ENCODE measurements at regions not wholly inside any gene's neighbourhood (a gene's known extent, or its start where the extent isn't known, plus 50 kb on each side); places are given as distances from the start of the nearest gene placed in this dataset.

DNA sequence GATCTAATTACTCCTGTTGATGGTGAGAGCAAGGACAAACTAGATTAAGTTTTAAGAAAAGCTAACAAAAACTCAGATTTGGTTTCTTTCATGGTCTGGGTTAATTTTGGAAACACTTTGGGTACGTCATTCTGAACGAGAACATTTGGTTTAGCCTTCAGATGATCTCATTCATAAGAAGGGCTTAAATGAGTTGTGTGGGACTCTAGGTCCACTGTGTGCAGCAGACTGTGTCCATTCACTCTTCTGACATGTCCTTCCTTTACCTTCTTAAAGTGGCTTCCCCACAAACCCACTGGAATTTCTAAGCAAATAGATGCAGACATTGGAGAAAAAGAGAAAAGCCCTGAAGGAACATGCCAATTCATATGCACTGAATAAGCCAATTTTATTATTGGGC is 96.8 kb downstream of the FBXO4 start:
- TF ChIP-seq EP300 (IDR thresholded peaks at IDR 0.05; ENCODE audit: borderline replicate concordance): no peak

DNA sequence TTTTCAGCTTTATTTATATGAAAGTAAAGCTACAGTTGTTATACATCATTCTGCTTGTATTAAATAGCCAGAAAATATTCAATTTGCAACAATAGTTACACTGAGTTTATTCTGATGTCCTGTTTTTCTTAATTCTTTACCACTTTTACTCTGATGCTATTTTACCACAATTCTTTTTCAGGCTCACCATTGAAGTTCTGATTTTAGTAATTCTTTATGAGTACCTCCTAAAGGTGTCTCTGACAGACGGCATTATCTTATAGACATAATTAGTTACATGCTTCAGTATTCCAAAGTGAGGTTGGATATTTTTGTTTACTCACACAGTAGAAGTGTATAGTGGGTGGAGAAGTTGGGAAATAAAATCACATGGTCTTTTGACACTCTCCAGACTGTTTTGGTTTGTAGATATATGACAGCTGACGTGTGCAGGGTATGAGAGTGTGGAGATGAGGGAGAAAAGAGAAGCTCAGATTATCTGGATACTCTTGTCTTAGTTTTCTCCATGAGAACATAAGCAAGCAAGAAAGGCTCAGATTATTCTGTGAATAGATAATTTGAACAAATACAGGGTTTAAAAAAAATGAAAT is 97.4 kb downstream of the FBXO4 start:
- TF ChIP-seq NFIC (IDR thresholded peaks at IDR 0.05) (no peak), EGR1 (IDR thresholded peaks at IDR 0.05) (no peak), TEAD4 (IDR thresholded peaks at IDR 0.05) (no peak), YY1 (IDR thresholded peaks at IDR 0.05; ENCODE audit: low read depth) (no peak), ZBTB7A (IDR thresholded peaks at IDR 0.05; ENCODE audit: low read depth) (no peak), FOXM1 (IDR thresholded peaks at IDR 0.05; ENCODE audit: borderline replicate concordance, low read depth) (no peak), CEBPB (IDR thresholded peaks at IDR 0.05) (no peak), TAF1 (IDR thresholded peaks at IDR 0.05; ENCODE audit: low read depth) (no peak), EP300 (IDR thresholded peaks at IDR 0.05; ENCODE audit: borderline replicate concordance) (no peak), CREB1 (IDR thresholded peaks at IDR 0.05; ENCODE audit: low read depth) (no peak), TCF12 (IDR thresholded peaks at IDR 0.05; ENCODE audit: low read depth) (no peak), RAD21 (IDR thresholded peaks at IDR 0.05; ENCODE audit: low read depth) (no peak)
- TF ChIP-seq, protein P1, sequence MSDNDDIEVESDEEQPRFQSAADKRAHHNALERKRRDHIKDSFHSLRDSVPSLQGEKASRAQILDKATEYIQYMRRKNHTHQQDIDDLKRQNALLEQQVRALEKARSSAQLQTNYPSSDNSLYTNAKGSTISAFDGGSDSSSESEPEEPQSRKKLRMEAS (IDR thresholded peaks at IDR 0.05): no peak
- TF ChIP-seq, protein P2, sequence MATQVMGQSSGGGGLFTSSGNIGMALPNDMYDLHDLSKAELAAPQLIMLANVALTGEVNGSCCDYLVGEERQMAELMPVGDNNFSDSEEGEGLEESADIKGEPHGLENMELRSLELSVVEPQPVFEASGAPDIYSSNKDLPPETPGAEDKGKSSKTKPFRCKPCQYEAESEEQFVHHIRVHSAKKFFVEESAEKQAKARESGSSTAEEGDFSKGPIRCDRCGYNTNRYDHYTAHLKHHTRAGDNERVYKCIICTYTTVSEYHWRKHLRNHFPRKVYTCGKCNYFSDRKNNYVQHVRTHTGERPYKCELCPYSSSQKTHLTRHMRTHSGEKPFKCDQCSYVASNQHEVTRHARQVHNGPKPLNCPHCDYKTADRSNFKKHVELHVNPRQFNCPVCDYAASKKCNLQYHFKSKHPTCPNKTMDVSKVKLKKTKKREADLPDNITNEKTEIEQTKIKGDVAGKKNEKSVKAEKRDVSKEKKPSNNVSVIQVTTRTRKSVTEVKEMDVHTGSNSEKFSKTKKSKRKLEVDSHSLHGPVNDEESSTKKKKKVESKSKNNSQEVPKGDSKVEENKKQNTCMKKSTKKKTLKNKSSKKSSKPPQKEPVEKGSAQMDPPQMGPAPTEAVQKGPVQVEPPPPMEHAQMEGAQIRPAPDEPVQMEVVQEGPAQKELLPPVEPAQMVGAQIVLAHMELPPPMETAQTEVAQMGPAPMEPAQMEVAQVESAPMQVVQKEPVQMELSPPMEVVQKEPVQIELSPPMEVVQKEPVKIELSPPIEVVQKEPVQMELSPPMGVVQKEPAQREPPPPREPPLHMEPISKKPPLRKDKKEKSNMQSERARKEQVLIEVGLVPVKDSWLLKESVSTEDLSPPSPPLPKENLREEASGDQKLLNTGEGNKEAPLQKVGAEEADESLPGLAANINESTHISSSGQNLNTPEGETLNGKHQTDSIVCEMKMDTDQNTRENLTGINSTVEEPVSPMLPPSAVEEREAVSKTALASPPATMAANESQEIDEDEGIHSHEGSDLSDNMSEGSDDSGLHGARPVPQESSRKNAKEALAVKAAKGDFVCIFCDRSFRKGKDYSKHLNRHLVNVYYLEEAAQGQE (IDR thresholded peaks at IDR 0.05; ENCODE audit: low read depth): no peak
- TF ChIP-seq, protein P3, sequence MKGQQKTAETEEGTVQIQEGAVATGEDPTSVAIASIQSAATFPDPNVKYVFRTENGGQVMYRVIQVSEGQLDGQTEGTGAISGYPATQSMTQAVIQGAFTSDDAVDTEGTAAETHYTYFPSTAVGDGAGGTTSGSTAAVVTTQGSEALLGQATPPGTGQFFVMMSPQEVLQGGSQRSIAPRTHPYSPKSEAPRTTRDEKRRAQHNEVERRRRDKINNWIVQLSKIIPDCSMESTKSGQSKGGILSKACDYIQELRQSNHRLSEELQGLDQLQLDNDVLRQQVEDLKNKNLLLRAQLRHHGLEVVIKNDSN (IDR thresholded peaks at IDR 0.05): no peak

DNA sequence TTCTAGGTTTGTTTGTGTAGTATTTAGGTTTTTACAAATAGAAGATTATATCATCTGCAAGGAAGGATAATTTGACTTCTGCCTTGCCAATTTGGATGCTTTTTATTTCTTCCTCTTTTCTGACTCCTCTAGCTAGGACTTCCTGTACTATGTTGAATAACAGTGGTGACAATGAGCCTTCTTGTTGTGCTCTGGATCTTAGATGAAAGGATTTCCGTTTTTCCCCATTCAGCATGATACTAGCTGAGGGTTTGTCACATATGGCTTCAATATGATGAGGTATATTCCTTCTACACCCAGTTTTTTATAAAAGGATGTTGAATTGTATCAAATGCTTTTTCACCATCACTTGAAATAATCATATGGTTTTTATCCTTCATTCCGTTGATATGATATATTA is 101.4 kb downstream of the FBXO4 start:
- TF ChIP-seq, protein P1 (IDR thresholded peaks at IDR 0.05): no peak
- no peak for TF ChIP-seq NFIC (IDR thresholded peaks at IDR 0.05)
- TF ChIP-seq, protein P2 (IDR thresholded peaks at IDR 0.05; ENCODE audit: low read depth): no peak
- TF ChIP-seq EGR1 (IDR thresholded peaks at IDR 0.05): no peak
- TF ChIP-seq ZBTB7A (IDR thresholded peaks at IDR 0.05; ENCODE audit: low read depth): no peak
- TF ChIP-seq YY1 (IDR thresholded peaks at IDR 0.05; ENCODE audit: low read depth): no peak
- TF ChIP-seq FOXM1 (IDR thresholded peaks at IDR 0.05; ENCODE audit: borderline replicate concordance, low read depth): no peak
- no peak for TF ChIP-seq TCF12 (IDR thresholded peaks at IDR 0.05; ENCODE audit: low read depth)
- TF ChIP-seq CEBPB (IDR thresholded peaks at IDR 0.05): no peak

DNA sequence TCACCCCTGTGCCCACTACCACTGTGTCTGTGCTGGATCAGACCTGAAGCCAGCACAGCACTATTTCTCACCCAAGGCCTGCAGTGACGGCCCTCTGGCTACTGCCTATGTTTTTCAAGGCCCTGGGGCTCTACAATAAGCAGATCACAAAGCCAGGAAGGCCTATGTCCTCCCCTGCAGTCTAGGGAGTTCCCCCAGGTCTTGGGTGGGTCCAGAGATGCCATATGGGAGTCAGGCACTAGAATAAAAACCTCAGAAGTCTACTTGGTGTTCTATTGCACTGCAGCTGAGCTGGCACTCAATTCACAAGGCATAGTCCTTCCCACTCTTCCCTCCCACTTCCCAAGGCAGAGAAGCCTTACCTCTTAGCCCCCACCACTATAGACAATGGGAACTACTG is 107.1 kb downstream of the FBXO4 start:
- TF ChIP-seq TCF12 (IDR thresholded peaks at IDR 0.05; ENCODE audit: low read depth) (no peak), CEBPB (IDR thresholded peaks at IDR 0.05) (no peak), NFIC (IDR thresholded peaks at IDR 0.05) (no peak), TAF1 (IDR thresholded peaks at IDR 0.05; ENCODE audit: low read depth) (no peak), YY1 (IDR thresholded peaks at IDR 0.05; ENCODE audit: low read depth) (no peak), ZBTB7A (IDR thresholded peaks at IDR 0.05; ENCODE audit: low read depth) (no peak), EP300 (IDR thresholded peaks at IDR 0.05; ENCODE audit: borderline replicate concordance) (no peak), RAD21 (IDR thresholded peaks at IDR 0.05; ENCODE audit: low read depth) (no peak), EGR1 (IDR thresholded peaks at IDR 0.05) (no peak), FOXM1 (IDR thresholded peaks at IDR 0.05; ENCODE audit: borderline replicate concordance, low read depth) (no peak), TEAD4 (IDR thresholded peaks at IDR 0.05) (no peak), CREB1 (IDR thresholded peaks at IDR 0.05; ENCODE audit: low read depth) (no peak)
- TF ChIP-seq, protein P1 (IDR thresholded peaks at IDR 0.05): no peak
- TF ChIP-seq, protein P3 (IDR thresholded peaks at IDR 0.05): no peak
- TF ChIP-seq, protein P2 (IDR thresholded peaks at IDR 0.05; ENCODE audit: low read depth): no peak

Measured in Ishikawa (cell line).